ENCODE measurements at regions not wholly inside any gene's neighbourhood (a gene's known extent, or its start where the extent isn't known, plus 50 kb on each side); places are given as distances from the start of the nearest gene placed in this dataset.

DNA sequence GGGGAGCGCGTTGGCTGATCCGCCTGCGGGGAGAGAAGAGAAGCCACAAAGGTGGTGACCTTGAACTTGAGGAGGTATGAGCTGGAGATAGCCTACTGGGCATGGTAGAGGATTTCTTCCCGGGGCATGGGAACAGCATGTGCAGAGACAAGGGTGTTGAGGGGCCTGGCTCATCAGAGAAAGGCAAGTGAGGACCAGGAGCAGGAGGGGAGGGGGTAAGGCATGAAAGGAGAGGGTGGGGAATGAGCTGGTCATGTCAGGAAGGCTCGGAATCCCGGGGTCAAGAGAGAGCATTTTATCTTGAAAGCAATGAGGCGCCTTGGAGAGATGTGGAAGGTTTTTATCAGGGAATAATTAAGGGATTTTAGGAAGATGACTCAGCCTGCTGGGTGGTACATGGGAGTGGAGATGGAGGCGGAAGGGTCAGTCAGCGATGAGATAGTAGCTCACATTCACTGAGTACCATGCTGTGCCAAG is 121.1 kb downstream of the LHX2 start:
- no peak for DNase-seq (ENCODE audit: low spot score)
- Histone ChIP-seq H3K36me3 (ENCODE audit: control insufficient read depth in 4 of 4, insufficient read depth in 3 of 4, low read depth in 1 of 4, low read length in 3 of 4) (no peaks in the 10 kb centered on the region), H3K27ac (ENCODE audit: low read depth in 1 of 2, low read length in 2 of 2) (no peak overlapping the region), H3K4me1 (ENCODE audit: control insufficient read depth in 4 of 4, insufficient read depth in 4 of 4, low read length in 3 of 4) (no peaks in the 10 kb centered on the region), H3K9ac (ENCODE audit: low read depth in 1 of 2, low read length in 2 of 2) (no peak overlapping the region), H3K4me3 (ENCODE audit: low read depth in 1 of 3, low read length in 3 of 3) (no peak overlapping the region), H3K9me3 (ENCODE audit: control insufficient read depth in 4 of 4, low read length in 3 of 4) (no peaks in the 10 kb centered on the region), H3K27me3 (ENCODE audit: control insufficient read depth in 4 of 4, insufficient read depth in 4 of 4, low read length in 3 of 4) (no peaks in the 10 kb centered on the region)
- WGBS = 89% methylated on average over 10 of the region's 10 CpGs
- no peak for TF ChIP-seq TAF1 (conservative IDR thresholded peaks at IDR 0.05)
- TF ChIP-seq HNF4A (conservative IDR thresholded peaks at IDR 0.05) = no peak
- TF ChIP-seq RAD21 (IDR thresholded peaks at IDR 0.05) = no peak
- TF ChIP-seq, protein P1, sequence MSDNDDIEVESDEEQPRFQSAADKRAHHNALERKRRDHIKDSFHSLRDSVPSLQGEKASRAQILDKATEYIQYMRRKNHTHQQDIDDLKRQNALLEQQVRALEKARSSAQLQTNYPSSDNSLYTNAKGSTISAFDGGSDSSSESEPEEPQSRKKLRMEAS (IDR thresholded peaks at IDR 0.05) = no peak
- TF ChIP-seq, protein P2, sequence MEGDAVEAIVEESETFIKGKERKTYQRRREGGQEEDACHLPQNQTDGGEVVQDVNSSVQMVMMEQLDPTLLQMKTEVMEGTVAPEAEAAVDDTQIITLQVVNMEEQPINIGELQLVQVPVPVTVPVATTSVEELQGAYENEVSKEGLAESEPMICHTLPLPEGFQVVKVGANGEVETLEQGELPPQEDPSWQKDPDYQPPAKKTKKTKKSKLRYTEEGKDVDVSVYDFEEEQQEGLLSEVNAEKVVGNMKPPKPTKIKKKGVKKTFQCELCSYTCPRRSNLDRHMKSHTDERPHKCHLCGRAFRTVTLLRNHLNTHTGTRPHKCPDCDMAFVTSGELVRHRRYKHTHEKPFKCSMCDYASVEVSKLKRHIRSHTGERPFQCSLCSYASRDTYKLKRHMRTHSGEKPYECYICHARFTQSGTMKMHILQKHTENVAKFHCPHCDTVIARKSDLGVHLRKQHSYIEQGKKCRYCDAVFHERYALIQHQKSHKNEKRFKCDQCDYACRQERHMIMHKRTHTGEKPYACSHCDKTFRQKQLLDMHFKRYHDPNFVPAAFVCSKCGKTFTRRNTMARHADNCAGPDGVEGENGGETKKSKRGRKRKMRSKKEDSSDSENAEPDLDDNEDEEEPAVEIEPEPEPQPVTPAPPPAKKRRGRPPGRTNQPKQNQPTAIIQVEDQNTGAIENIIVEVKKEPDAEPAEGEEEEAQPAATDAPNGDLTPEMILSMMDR (IDR thresholded peaks at IDR 0.05; ENCODE audit: low read depth, low read length, missing input control) = no peak
- TF ChIP-seq FOXA2 (IDR thresholded peaks at IDR 0.05) = no peak
- TF ChIP-seq JUND (IDR thresholded peaks at IDR 0.05) = no peak
- no peak for TF ChIP-seq SP1 (IDR thresholded peaks at IDR 0.05)
- TF ChIP-seq, protein P3, sequence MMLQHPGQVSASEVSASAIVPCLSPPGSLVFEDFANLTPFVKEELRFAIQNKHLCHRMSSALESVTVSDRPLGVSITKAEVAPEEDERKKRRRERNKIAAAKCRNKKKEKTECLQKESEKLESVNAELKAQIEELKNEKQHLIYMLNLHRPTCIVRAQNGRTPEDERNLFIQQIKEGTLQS (IDR thresholded peaks at IDR 0.05) = no peak
- TF ChIP-seq HNF4G (IDR thresholded peaks at IDR 0.05) = no peak
- TF ChIP-seq, protein P4, sequence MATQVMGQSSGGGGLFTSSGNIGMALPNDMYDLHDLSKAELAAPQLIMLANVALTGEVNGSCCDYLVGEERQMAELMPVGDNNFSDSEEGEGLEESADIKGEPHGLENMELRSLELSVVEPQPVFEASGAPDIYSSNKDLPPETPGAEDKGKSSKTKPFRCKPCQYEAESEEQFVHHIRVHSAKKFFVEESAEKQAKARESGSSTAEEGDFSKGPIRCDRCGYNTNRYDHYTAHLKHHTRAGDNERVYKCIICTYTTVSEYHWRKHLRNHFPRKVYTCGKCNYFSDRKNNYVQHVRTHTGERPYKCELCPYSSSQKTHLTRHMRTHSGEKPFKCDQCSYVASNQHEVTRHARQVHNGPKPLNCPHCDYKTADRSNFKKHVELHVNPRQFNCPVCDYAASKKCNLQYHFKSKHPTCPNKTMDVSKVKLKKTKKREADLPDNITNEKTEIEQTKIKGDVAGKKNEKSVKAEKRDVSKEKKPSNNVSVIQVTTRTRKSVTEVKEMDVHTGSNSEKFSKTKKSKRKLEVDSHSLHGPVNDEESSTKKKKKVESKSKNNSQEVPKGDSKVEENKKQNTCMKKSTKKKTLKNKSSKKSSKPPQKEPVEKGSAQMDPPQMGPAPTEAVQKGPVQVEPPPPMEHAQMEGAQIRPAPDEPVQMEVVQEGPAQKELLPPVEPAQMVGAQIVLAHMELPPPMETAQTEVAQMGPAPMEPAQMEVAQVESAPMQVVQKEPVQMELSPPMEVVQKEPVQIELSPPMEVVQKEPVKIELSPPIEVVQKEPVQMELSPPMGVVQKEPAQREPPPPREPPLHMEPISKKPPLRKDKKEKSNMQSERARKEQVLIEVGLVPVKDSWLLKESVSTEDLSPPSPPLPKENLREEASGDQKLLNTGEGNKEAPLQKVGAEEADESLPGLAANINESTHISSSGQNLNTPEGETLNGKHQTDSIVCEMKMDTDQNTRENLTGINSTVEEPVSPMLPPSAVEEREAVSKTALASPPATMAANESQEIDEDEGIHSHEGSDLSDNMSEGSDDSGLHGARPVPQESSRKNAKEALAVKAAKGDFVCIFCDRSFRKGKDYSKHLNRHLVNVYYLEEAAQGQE (IDR thresholded peaks at IDR 0.05) = no peak
- TF ChIP-seq EGR1 (IDR thresholded peaks at IDR 0.05; ENCODE audit: low read depth in 2 of 2) = no peak
- TF ChIP-seq, protein P5, sequence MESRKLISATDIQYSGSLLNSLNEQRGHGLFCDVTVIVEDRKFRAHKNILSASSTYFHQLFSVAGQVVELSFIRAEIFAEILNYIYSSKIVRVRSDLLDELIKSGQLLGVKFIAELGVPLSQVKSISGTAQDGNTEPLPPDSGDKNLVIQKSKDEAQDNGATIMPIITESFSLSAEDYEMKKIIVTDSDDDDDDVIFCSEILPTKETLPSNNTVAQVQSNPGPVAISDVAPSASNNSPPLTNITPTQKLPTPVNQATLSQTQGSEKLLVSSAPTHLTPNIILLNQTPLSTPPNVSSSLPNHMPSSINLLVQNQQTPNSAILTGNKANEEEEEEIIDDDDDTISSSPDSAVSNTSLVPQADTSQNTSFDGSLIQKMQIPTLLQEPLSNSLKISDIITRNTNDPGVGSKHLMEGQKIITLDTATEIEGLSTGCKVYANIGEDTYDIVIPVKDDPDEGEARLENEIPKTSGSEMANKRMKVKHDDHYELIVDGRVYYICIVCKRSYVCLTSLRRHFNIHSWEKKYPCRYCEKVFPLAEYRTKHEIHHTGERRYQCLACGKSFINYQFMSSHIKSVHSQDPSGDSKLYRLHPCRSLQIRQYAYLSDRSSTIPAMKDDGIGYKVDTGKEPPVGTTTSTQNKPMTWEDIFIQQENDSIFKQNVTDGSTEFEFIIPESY (IDR thresholded peaks at IDR 0.05) = no peak
- no peak for TF ChIP-seq FOXA1 (IDR thresholded peaks at IDR 0.05)
- TF ChIP-seq GABPA (IDR thresholded peaks at IDR 0.05 in 1 of 2, conservative IDR thresholded peaks at IDR 0.05 in 1 of 2) = no peak
- TF ChIP-seq YY1 (IDR thresholded peaks at IDR 0.05) = no peak

DNA sequence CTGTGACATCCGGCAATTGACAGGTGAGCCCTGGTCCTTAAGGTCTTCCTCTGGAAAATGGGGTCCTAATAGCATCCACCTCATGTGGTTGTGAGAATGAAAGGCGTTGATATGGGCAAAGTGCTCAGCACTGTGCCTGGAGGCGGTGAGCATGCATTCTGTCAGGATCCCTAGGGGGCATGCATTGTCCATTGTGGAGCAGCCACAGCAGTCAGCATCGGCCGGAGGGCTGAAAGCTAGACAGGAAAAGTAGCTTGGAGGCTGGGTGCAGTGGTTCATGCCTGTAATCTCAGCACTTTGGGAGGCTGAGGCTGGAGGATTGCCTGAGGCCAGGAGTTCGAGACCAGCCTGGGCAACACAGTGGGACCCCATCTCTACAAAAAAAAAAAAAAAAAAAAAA is 122.2 kb downstream of the LHX2 start:
- Histone ChIP-seq H3K27ac (ENCODE audit: low read depth in 1 of 2, low read length in 2 of 2) (no peak overlapping the region), H3K36me3 (ENCODE audit: control insufficient read depth in 4 of 4, insufficient read depth in 3 of 4, low read depth in 1 of 4, low read length in 3 of 4) (no peaks in the 10 kb centered on the region)
- WGBS = 47% methylated on average over 6 of the region's 6 CpGs
- TF ChIP-seq SP1 (IDR thresholded peaks at IDR 0.05) = no peak
- no peak for TF ChIP-seq HNF4A (conservative IDR thresholded peaks at IDR 0.05)
- TF ChIP-seq RAD21 (IDR thresholded peaks at IDR 0.05) = peak; percentile 82 to 91
- TF ChIP-seq, protein P1 (IDR thresholded peaks at IDR 0.05) = no peak
- TF ChIP-seq, protein P2 (IDR thresholded peaks at IDR 0.05; ENCODE audit: low read depth, low read length, missing input control) = peak; percentile 45
- no peak for TF ChIP-seq FOXA2 (IDR thresholded peaks at IDR 0.05)
- no peak for TF ChIP-seq FOXA1 (IDR thresholded peaks at IDR 0.05)
- TF ChIP-seq, protein P5 (IDR thresholded peaks at IDR 0.05) = no peak

More for the DNA sequence above, 122.2 kb downstream of the LHX2 start:
- Histone ChIP-seq H3K4me1 (ENCODE audit: control insufficient read depth in 4 of 4, insufficient read depth in 4 of 4, low read length in 3 of 4) (no peaks in the 10 kb centered on the region), H3K9me3 (ENCODE audit: control insufficient read depth in 4 of 4, low read length in 3 of 4) (no peaks in the 10 kb centered on the region), H3K4me3 (ENCODE audit: low read depth in 1 of 3, low read length in 3 of 3) (no peak overlapping the region), H3K27me3 (ENCODE audit: control insufficient read depth in 4 of 4, insufficient read depth in 4 of 4, low read length in 3 of 4) (no peaks in the 10 kb centered on the region), H3K9ac (ENCODE audit: low read depth in 1 of 2, low read length in 2 of 2) (no peak overlapping the region)
- no peak for DNase-seq (ENCODE audit: low spot score)

All from liver (tissue), 8 donors.